Choroid plexus epithelial cell (primary cell): ENCODE measurements at regions not wholly inside any gene's neighbourhood (a gene's known extent, or its start where the extent isn't known, plus 50 kb on each side); places are given as distances from the start of the nearest gene placed in this dataset.
"Not testable (repeated sequence)": the region's sequence is repeated elsewhere in the genome, so short reads cannot be mapped to it uniquely, and the experiment has no call there.

Experiments used
- DNase-seq: peaks from one replicate; pipeline ENCODE4 v3.0.0-alpha.2; 2010; ENCODE audit warnings: low read depth
- H3K4me3 ChIP-seq: 2 replicates; pipeline ENCODE4 v1.5.1; 2011; ENCODE audit warnings: low read depth, mild to moderate bottlenecking, control low read depth, low read length, moderate library complexity
- TF ChIP-seq, protein P1 (sequence below): conservative IDR thresholded peaks from 2 replicates; pipeline ENCODE4 v1.5.1; 2011; ENCODE audit warnings: low read depth, mild to moderate bottlenecking, control low read depth, inconsistent platforms, low read length, moderate library complexity

DNA sequence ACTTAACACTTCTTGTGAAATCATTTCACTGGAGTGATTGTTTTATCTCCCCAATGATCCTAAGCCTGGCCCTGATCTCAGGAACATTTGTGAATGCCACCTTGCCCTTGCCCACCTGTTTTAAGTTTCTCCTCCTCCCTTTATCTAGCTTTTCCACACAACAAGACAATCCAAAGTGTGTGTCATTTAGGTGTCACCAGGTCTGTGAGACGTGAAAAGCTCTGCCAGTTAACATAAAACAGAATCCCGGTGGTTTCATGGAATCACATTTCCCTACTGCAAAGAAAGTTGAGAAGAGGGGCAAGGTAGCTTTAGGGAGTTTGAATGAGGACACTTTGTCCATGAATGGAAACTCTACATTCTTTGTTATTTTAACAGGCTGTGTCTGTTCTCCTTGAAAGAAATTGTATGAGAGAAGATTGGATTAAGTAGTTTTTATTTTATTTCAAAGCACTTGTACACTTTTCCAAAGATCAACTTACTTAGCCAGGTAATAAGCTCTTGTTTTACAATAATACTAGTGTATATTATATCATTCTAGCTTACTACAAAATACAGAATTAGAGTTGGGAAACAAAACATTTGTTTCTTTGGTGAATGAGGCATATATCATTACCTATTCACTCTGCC is 239.0 kb downstream of the ISL1 start:
- DNase-seq = no peak
- TF ChIP-seq, protein P1, sequence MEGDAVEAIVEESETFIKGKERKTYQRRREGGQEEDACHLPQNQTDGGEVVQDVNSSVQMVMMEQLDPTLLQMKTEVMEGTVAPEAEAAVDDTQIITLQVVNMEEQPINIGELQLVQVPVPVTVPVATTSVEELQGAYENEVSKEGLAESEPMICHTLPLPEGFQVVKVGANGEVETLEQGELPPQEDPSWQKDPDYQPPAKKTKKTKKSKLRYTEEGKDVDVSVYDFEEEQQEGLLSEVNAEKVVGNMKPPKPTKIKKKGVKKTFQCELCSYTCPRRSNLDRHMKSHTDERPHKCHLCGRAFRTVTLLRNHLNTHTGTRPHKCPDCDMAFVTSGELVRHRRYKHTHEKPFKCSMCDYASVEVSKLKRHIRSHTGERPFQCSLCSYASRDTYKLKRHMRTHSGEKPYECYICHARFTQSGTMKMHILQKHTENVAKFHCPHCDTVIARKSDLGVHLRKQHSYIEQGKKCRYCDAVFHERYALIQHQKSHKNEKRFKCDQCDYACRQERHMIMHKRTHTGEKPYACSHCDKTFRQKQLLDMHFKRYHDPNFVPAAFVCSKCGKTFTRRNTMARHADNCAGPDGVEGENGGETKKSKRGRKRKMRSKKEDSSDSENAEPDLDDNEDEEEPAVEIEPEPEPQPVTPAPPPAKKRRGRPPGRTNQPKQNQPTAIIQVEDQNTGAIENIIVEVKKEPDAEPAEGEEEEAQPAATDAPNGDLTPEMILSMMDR = no peak

GRCh38 chr5:51625224-51625968 is 242.1 kb downstream of the ISL1 start:
- no peak for DNase-seq
- TF ChIP-seq, protein P1 = no peak
- no peak overlapping the region for H3K4me3 ChIP-seq

More for the DNA sequence above, 239.0 kb downstream of the ISL1 start:
- H3K4me3 ChIP-seq = no peak overlapping the region

DNA sequence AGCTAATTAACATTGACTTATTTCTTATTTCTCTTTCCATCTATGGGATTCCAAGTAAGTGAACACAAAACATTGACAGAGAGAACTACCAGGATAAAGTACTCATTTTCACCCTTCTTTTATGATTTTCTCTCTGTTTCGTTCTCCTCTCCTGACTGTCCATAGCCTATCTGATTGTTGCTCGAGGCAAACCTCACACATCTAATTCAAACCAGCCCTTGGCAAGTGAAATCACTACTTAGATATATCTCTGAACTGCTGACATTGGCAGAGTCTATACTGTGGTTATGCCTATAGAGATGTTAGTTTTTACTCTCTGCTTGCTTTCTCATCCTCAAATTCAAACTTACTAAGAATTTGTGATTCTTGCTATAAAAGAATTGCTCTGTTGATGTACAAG is 248.8 kb downstream of the ISL1 start:
- TF ChIP-seq, protein P1 = no peak
- DNase-seq = no peak
- no peak overlapping the region for H3K4me3 ChIP-seq

DNA sequence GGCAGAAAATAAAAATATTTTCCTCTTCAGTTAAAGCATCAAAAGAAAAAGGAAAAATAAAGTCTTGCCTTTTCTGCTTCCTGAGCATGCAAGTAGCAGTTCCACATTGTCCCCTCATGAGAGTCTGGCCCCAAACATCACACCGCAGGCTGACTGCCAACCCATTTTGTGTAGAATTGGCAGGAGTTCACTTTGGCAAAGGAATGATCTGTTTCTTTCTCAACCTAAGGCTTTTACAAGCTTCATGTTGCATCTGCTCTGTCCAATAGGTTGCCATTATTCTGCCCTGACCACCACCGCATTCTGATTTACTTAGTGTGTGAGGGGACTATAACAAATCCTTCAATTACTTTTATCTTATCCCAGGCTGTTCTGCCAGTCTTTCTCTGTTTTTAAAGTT is 249.5 kb downstream of the ISL1 start:
- DNase-seq = no peak
- H3K4me3 ChIP-seq = no peak overlapping the region
- TF ChIP-seq, protein P1 = no peak

- H3K4me3 ChIP-seq, DNase-seq: not testable (repeated sequence)
Measured at GRCh38 chr5:51636973-51637372, 253.7 kb downstream of the ISL1 start.

GRCh38 chr5:51644976-51645375 is 261.7 kb downstream of the ISL1 start:
- DNase-seq = no peak
- no peak overlapping the region for H3K4me3 ChIP-seq
- TF ChIP-seq, protein P1 = no peak

DNA sequence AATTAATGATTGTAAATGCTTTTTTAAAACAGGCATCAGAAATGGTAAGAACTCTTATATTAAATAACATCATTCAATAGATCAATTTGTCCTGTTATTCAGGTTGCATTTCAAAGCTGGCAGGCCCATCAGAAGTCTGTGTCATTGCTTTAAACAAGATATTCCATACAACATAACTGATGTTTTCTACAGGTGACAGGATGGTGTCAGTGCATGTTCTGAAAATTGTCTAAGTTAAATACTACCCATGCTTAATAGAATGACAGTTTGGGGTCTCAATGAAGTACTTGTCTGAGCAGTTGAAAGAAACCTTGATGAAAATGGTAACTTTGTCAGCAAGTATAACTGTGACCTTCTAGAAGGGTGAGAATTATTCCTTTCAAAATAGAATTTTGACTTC is 263.2 kb downstream of the ISL1 start:
- TF ChIP-seq, protein P1 = no peak
- no peak overlapping the region for H3K4me3 ChIP-seq
- DNase-seq = no peak
